VCaP (cell line): ENCODE measurements at regions not wholly inside any gene's neighbourhood (a gene's known extent, or its start where the extent isn't known, plus 50 kb on each side); places are given as distances from the start of the nearest gene placed in this dataset.

Experiments
- H3K27ac ChIP-seq: fragments of 450-650 bp; 2 replicates; pipeline ENCODE4 v1.5.1; 2017
- TF ChIP-seq, protein P1 (sequence below): fragments of 450-650 bp; conservative IDR thresholded peaks from 2 replicates; pipeline ENCODE4 v1.5.1; 2017; ENCODE audit warnings: mild to moderate bottlenecking, moderate library complexity

DNA sequence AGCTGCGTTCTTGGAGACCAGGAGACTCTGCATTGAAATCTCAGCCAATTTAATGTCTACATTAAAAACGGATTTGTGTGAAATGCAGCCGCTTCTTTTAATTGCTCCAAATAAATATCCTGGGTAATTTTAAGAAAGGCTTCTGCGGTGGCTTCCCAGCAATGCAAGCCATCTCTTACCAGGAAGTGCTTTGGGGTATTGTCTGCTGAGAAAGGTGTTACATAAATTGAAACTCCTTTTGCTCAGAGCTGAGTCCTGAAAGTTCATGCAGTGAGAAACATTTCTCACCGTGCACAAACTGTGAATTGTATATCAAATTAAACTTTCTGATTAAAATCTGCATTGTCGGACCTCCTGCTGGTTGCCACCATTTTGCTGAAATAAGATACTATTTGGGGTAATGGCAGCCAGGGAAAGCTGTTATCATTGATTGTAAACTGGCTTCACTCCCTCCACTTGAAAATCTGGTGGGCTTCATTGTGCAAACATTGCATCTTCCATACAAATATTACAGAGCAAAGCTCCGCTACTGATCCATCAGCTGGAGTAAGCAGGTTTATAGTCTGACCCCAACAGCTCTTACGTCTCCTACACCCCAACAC is 59.5 kb downstream of the ZIC5 start:
- H3K27ac ChIP-seq, result no peak overlapping the region
- TF ChIP-seq, protein P1, sequence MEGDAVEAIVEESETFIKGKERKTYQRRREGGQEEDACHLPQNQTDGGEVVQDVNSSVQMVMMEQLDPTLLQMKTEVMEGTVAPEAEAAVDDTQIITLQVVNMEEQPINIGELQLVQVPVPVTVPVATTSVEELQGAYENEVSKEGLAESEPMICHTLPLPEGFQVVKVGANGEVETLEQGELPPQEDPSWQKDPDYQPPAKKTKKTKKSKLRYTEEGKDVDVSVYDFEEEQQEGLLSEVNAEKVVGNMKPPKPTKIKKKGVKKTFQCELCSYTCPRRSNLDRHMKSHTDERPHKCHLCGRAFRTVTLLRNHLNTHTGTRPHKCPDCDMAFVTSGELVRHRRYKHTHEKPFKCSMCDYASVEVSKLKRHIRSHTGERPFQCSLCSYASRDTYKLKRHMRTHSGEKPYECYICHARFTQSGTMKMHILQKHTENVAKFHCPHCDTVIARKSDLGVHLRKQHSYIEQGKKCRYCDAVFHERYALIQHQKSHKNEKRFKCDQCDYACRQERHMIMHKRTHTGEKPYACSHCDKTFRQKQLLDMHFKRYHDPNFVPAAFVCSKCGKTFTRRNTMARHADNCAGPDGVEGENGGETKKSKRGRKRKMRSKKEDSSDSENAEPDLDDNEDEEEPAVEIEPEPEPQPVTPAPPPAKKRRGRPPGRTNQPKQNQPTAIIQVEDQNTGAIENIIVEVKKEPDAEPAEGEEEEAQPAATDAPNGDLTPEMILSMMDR, result no peak

DNA sequence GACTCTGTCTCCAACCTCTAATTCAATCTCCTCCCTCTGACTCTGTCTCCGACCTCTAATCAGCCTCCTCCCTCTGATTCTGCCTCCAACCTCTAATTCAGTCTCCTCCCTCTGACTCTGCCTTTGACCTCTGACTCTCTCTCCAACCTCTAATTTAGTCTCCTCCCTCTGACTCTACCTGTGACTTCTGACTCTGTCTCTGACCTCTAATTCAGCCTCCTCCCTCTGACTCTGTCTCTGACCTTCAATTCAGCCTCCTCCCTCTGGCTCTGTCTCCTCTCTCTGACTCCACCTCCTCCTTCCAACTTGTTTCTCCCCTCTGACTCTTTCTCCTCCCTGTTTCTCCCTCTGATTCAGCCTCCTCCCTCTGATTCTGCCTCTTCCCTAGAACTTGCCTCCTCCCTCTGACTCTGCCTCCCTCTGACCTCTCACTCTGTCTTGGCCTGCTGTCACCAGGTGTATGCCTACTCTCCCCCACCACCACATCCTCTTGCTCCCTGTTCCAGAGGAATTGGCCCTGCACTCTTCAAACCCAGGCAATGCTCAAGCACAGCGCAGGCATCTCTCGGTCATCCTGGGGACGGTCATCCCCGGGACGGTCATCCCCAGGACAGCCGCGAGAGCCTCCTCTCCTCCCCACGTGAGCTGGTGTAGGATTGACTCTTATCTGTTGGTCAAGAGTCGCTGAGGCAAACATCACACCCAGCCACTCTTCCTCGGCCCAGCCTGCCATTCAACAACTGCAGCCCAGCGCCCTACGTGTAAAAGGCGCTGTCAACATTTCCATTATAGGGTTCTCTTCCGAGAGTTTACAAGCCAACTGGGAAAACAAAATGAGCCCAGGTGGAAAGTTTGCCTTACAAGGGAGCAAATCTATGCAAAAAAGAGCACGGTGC is 60.2 kb downstream of the ZIC5 start:
- no peak overlapping the region for H3K27ac ChIP-seq
- TF ChIP-seq, protein P1, result no peak

DNA sequence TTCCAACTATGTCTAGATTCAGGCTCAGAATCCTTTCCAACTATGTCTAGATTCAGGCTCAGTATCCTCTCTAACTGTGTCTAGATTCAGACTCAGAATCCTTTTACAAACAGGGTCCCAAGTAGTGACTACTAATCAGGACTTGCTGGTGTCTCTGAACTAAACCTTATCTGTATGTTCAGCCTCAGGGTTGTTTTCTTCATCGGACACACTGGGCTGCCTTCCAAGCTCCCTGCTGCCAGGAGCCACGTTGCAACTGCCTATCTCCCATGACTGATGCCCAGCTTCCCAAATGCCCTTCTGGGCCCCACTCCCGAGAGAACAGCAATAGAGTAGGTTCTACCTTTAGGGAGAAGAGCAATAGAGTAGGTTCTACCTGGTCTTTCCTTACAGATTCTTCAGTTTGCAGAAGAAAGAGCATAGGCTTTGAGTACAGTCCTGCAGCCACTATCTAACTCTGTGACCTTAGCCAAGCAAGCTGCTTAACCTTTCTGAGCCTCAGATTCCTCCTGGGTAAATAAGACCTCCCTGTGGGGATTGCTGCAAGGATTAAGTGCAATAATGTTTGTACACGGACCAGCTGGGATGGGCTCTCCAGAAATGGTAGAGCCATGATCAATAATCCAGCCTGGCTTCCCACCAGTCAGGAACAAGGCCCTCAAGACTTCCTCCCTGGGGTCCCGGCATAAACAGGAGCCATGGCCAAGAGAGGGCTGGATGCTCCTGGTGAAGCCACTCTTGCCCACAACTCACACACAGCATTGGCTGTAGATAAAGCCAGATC is 61.5 kb downstream of the ZIC5 start:
- TF ChIP-seq, protein P1, result no peak

DNA sequence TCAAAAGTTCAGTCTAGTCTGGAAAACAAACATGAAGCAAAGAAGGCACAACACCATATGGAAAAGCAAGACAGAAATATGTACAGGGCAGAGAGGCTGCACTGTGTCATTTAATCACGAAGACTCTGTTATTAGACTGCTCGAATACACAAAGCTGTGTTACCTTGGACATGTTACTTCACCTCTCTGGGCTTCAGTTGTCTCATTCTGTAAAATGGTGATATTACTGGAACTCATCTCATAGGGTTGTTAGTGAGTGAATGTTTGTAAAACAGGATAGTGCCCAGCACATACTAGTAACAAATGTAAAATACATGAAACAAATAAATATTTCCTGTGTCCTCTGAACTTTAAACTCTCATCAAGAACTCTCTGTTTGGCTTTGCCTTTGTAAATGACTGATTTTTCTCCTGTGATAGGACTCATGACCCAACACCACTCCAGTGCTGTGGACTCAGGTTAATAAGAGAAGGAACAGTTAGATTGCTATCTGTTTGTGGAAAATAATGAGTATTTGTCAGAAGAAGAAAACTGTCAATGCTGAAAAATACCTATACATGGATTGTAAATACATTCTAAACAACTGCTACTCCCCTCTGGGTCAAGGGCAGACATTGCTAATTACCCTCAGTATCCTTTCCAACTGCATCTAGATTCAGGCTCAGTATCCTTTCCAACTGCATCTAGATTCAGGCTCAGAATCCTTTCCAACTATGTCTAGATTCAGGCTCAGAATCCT is 62.3 kb downstream of the ZIC5 start:
- TF ChIP-seq, protein P1, result no peak
- peak overlapping the region; percentile 45; the same call in 1 of the 2 replicates for H3K27ac ChIP-seq

More for the DNA sequence above, 61.5 kb downstream of the ZIC5 start:
- H3K27ac ChIP-seq, result peak overlapping the region; percentile 45; the same call in 1 of the 2 replicates

DNA sequence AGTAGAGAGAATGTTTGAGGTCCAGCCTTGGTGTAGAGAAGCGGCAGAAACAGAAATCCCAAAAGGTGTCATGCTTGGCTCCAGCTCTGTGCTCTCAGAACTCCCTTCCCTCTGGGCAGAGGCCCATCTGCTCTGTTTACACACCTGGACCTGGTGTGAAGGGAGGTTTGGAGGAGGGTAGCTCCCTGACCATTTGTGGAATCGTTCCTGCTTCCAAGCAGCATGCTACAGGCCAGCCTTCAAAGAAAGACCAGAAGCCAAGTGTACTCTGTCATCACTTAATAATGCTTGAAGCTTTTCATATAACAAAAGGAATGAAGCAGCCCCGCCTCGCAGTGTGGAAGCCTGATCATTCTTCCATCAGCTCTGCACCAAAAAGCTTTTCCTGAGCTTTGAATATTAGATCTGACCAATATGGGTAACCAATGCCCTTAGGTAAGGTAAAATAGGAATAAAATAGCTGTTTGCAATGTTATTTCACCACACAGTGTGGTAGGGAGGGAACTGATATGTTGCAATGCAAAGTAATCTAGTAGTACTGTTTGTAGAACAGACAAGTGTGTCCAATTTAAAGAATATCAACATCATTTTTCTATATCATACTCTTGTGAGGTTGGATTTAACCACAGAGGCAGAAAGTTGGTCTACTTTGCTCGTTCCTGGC is 63.3 kb downstream of the ZIC5 start:
- peak overlapping the region; percentile 45 for H3K27ac ChIP-seq
- TF ChIP-seq, protein P1, result no peak

DNA sequence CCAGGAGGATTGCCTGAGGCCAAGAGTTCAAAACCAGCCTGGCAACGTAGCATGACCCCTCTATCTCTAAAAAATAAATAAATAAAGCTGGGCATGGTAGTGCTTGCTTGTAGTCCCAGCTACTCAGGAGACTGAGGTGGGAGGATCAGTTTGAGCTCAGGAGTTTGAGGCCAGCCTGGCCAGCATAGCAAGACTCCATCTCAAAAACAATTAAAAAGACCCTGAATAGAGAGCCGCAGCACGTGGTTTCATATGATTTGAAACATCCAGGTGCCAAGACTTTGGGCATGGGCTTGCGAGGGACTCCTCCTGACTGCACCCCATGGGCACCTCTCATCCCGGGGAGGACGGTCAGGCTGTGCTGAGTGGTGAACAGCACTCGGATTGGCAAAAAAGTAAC is 63.9 kb downstream of the ZIC5 start:
- peak overlapping the region; percentile 45 for H3K27ac ChIP-seq
- TF ChIP-seq, protein P1, result no peak
